ENCODE measurements at regions not wholly inside any gene's neighbourhood (a gene's known extent, or its start where the extent isn't known, plus 50 kb on each side); places are given as distances from the start of the nearest gene placed in this dataset.

GRCh38 chr11:38884145-38884865 is 2286.3 kb upstream of the RAG2 start:
- no peak overlapping the region for H3K27ac Mint-ChIP-seq
- Histone ChIP-seq H3K4me3 (replicated peaks in 1 of 3; ENCODE audit: low read depth in 2 of 3, low read length in 3 of 3) (no peak overlapping the region), H3K4me1 (ENCODE audit: control insufficient read depth in 1 of 2, insufficient read depth in 2 of 2, low read length in 2 of 2) (no peaks in the 10 kb centered on the region), H4K20me1 (ENCODE audit: insufficient read depth, low read length) (no peaks in the 10 kb centered on the region), H3K27ac (ENCODE audit: low read depth in 1 of 2, low read length in 2 of 2) (no peak overlapping the region), H2AFZ (ENCODE audit: insufficient read depth, low read depth, low read length, poor library complexity, severe bottlenecking) (no peak overlapping the region), H3K27me3 (ENCODE audit: control insufficient read depth in 2 of 2, insufficient read depth in 2 of 2, low read length in 2 of 2) (no peaks in the 10 kb centered on the region), H3K36me3 (replicated peaks in 1 of 2; ENCODE audit: control insufficient read depth in 1 of 2, insufficient read depth in 2 of 2, low read length in 2 of 2) (no peaks in the 10 kb centered on the region), H3K9me3 (replicated peaks in 1 of 2; ENCODE audit: control insufficient read depth in 1 of 2, insufficient read depth in 1 of 2, low read length in 2 of 2) (no peaks in the 10 kb centered on the region), H3K9ac (ENCODE audit: insufficient read depth, low read length, poor library complexity, severe bottlenecking) (no peak overlapping the region), H3K4me2 (replicated peaks; ENCODE audit: extremely low read depth, low read length, poor library complexity, severe bottlenecking) (no peak overlapping the region), H3K79me2 (ENCODE audit: insufficient read depth, low read length) (no peaks in the 10 kb centered on the region)
- H3K27me3 Mint-ChIP-seq (ENCODE audit: low read depth in 3 of 3), result no peaks in the 10 kb centered on the region
- H3K9me3 Mint-ChIP-seq, result peaks cover 0 to 5% (median 0%) of the 10 kb centered on the region in 7 donors
- no peak for TF ChIP-seq CTCF (IDR thresholded peaks at IDR 0.05)
- no peaks in the 10 kb centered on the region for H3K4me1 Mint-ChIP-seq
- no peaks in the 10 kb centered on the region for H3K36me3 Mint-ChIP-seq
- no peak overlapping the region for H3K4me3 Mint-ChIP-seq
- intact Hi-C loops (cut with micrococcal nuclease), result no loop called here
- no peak for DNase-seq
- whole genome bisulfite sequencing (ENCODE audit: insufficient coverage), result 100% methylated on average over 1 of the region's 6 CpGs

GRCh38 chr11:38867338-38867737 is 2269.3 kb upstream of the RAG2 start:
- no peak for TF ChIP-seq CTCF (IDR thresholded peaks at IDR 0.05)
- 92% methylated on average over 3 of the region's 3 CpGs for WGBS (ENCODE audit: insufficient coverage)

More at GRCh38 chr11:38867338-38867737, 2269.3 kb upstream of the RAG2 start:
- Mint-ChIP-seq H3K36me3 (no peaks in the 10 kb centered on the region), H3K27ac (no peak overlapping the region), H3K9me3 (peaks cover 8 to 19% (median 10%) of the 10 kb centered on the region in 7 donors), H3K4me1 (no peaks in the 10 kb centered on the region), H3K4me3 (no peak overlapping the region), H3K27me3 (ENCODE audit: low read depth in 3 of 3) (no peaks in the 10 kb centered on the region)
- H3K9ac ChIP-seq (ENCODE audit: insufficient read depth, low read length, poor library complexity, severe bottlenecking), result no peak overlapping the region
- no peaks in the 10 kb centered on the region for H3K27me3 ChIP-seq (ENCODE audit: control insufficient read depth in 2 of 2, insufficient read depth in 2 of 2, low read length in 2 of 2)
- intact Hi-C loops (cut with micrococcal nuclease), result no loop called here
- H3K4me1 ChIP-seq (ENCODE audit: control insufficient read depth in 1 of 2, insufficient read depth in 2 of 2, low read length in 2 of 2), result no peaks in the 10 kb centered on the region
- H3K4me3 ChIP-seq (replicated peaks in 1 of 3; ENCODE audit: low read depth in 2 of 3, low read length in 3 of 3), result no peak overlapping the region
- no peaks in the 10 kb centered on the region for H4K20me1 ChIP-seq (ENCODE audit: insufficient read depth, low read length)
- H3K9me3 ChIP-seq (replicated peaks in 1 of 2; ENCODE audit: control insufficient read depth in 1 of 2, insufficient read depth in 1 of 2, low read length in 2 of 2), result peaks cover 18 to 27% of the 10 kb centered on the region in 2 donors
- no peak for DNase-seq
- H3K27ac ChIP-seq (ENCODE audit: low read depth in 1 of 2, low read length in 2 of 2), result no peak overlapping the region
- H3K36me3 ChIP-seq (replicated peaks in 1 of 2; ENCODE audit: control insufficient read depth in 1 of 2, insufficient read depth in 2 of 2, low read length in 2 of 2), result no peaks in the 10 kb centered on the region
- H3K79me2 ChIP-seq (ENCODE audit: insufficient read depth, low read length), result no peaks in the 10 kb centered on the region
- H3K4me2 ChIP-seq (replicated peaks; ENCODE audit: extremely low read depth, low read length, poor library complexity, severe bottlenecking), result no peak overlapping the region
- H2AFZ ChIP-seq (ENCODE audit: insufficient read depth, low read depth, low read length, poor library complexity, severe bottlenecking), result no peak overlapping the region
